Activated CD8-positive, alpha-beta memory T cell treated with anti-CD3 and anti-CD28 coated beads for 36 hours (primary cell): ENCODE measurements at regions not wholly inside any gene's neighbourhood (a gene's known extent, or its start where the extent isn't known, plus 50 kb on each side); places are given as distances from the start of the nearest gene placed in this dataset.
"Not testable (repeated sequence)": the region's sequence is repeated elsewhere in the genome, so short reads cannot be mapped to it uniquely, and the experiment has no call there.

Experiments used
- CTCF ChIA-PET: fragments of 350-600 bp; sonication (Branson Sonifier 250); formaldehyde crosslinking; loops from one replicate; lab custom pipeline; 2021; ENCODE audit warnings: antibody characterized with exemption; lab: Charles Lee
- POLR2A ChIA-PET: fragments of 350-600 bp; sonication (Branson Sonifier 250); formaldehyde crosslinking; loops from one replicate; lab custom pipeline; 2021; ENCODE audit warnings: antibody characterized with exemption; lab: Charles Lee

GRCh38 chrY:7996726-7997125 is 1085.2 kb upstream of the AMELY start:
- POLR2A ChIA-PET: no interaction called here

GRCh38 chrY:7994781-7995180 is 1083.2 kb upstream of the AMELY start:
- POLR2A ChIA-PET, CTCF ChIA-PET: not testable (repeated sequence)

More at GRCh38 chrY:7996726-7997125, 1085.2 kb upstream of the AMELY start:
- CTCF ChIA-PET: no interaction called here

GRCh38 chrY:7979770-7980169 is 1068.2 kb upstream of the AMELY start:
- CTCF ChIA-PET: no interaction called here
- POLR2A ChIA-PET: no interaction called here

GRCh38 chrY:7977301-7977700 is 1065.7 kb upstream of the AMELY start:
- POLR2A ChIA-PET: no interaction called here
- CTCF ChIA-PET: no interaction called here

GRCh38 chrY:7968293-7968692 is 1056.7 kb upstream of the AMELY start:
- ChIA-PET POLR2A (no interaction called here), CTCF (no interaction called here)

- ChIA-PET POLR2A (no interaction called here), CTCF (no interaction called here)
Measured at GRCh38 chrY:7966916-7967315, 1055.4 kb upstream of the AMELY start.

GRCh38 chrY:7963393-7963792 is 1051.8 kb upstream of the AMELY start:
- ChIA-PET CTCF (no interaction called here), POLR2A (no interaction called here)

GRCh38 chrY:7962350-7962749 is 1050.8 kb upstream of the AMELY start:
- POLR2A ChIA-PET: no interaction called here
- CTCF ChIA-PET: no interaction called here

GRCh38 chrY:7961811-7962210 is 1050.3 kb upstream of the AMELY start:
- ChIA-PET CTCF (no interaction called here), POLR2A (no interaction called here)

- POLR2A ChIA-PET: no interaction called here
- CTCF ChIA-PET: no interaction called here
Measured at GRCh38 chrY:7957773-7958172, 1046.2 kb upstream of the AMELY start.

GRCh38 chrY:7951187-7951852 is 1039.8 kb upstream of the AMELY start:
- ChIA-PET CTCF (no interaction called here), POLR2A (no interaction called here)

GRCh38 chrY:7944135-7944534 is 1032.6 kb upstream of the AMELY start:
- ChIA-PET CTCF (no interaction called here), POLR2A (no interaction called here)

- POLR2A ChIA-PET: no interaction called here
- CTCF ChIA-PET: no interaction called here
Measured at GRCh38 chrY:7942711-7943110, 1031.2 kb upstream of the AMELY start.

- ChIA-PET POLR2A (no interaction called here), CTCF (no interaction called here)
Measured at GRCh38 chrY:7941856-7942255, 1030.3 kb upstream of the AMELY start.

- CTCF ChIA-PET: no interaction called here
- POLR2A ChIA-PET: no interaction called here
Measured at GRCh38 chrY:7938982-7939718, 1027.6 kb upstream of the AMELY start.

- ChIA-PET CTCF (no interaction called here), POLR2A (no interaction called here)
Measured at GRCh38 chrY:7936831-7937230, 1025.3 kb upstream of the AMELY start.

- ChIA-PET CTCF (no interaction called here), POLR2A (no interaction called here)
Measured at GRCh38 chrY:7936046-7936445, 1024.5 kb upstream of the AMELY start.

- ChIA-PET POLR2A (no interaction called here), CTCF (no interaction called here)
Measured at GRCh38 chrY:7935606-7936005, 1024.1 kb upstream of the AMELY start.

- ChIA-PET CTCF (no interaction called here), POLR2A (no interaction called here)
Measured at GRCh38 chrY:7932424-7932823, 1020.9 kb upstream of the AMELY start.

- ChIA-PET CTCF (no interaction called here), POLR2A (no interaction called here)
Measured at GRCh38 chrY:7929866-7930265, 1018.3 kb upstream of the AMELY start.

GRCh38 chrY:7924059-7924458 is 1012.5 kb upstream of the AMELY start:
- POLR2A ChIA-PET: no interaction called here

More at GRCh38 chrY:7924059-7924458, 1012.5 kb upstream of the AMELY start:
- CTCF ChIA-PET: no interaction called here
